NB4 (cell line): ENCODE measurements at regions not wholly inside any gene's neighbourhood (a gene's known extent, or its start where the extent isn't known, plus 50 kb on each side); places are given as distances from the start of the nearest gene placed in this dataset.

Source experiments
- DNase-seq: peaks from one replicate; pipeline ENCODE4 v3.0.0; 2010; ENCODE audit warnings: low read depth
- H3K4me3 ChIP-seq: one replicate; pipeline ENCODE4 v1.5.1; 2011; ENCODE audit warnings: mild to moderate bottlenecking, low read depth, low read length, moderate library complexity
- CTCF ChIP-seq: IDR thresholded peaks from one replicate; pipeline ENCODE4 v1.5.1; 2012; ENCODE audit warnings: low read depth, low read length
- MAX ChIP-seq: IDR thresholded peaks from 2 replicates; pipeline ENCODE4 v1.6.1; 2011; ENCODE audit warnings: low read depth, low read length
- MYC ChIP-seq: IDR thresholded peaks from 2 replicates; pipeline ENCODE4 v1.6.1; 2011; ENCODE audit warnings: low read depth, low read length
- POLR2A ChIP-seq: IDR thresholded peaks from 2 replicates; pipeline ENCODE4 v1.6.1; 2011; ENCODE audit warnings: mild to moderate bottlenecking; ENCODE audit not compliant: insufficient read length; ENCODE audit errors: extremely low read depth

GRCh38 chr1:55990007-55990406 lies 589.4 kb downstream of the PLPP3 start:
- no peak for TF ChIP-seq POLR2A
- no peak for TF ChIP-seq MAX
- no peak for TF ChIP-seq CTCF
- no peak overlapping the region for H3K4me3 ChIP-seq
- no peak for DNase-seq

- TF ChIP-seq MYC (no peak), POLR2A (no peak), MAX (no peak)
- DNase-seq, result no peak
- no peak overlapping the region for H3K4me3 ChIP-seq
Measured at GRCh38 chr1:55988963-55989452, 590.4 kb downstream of the PLPP3 start.

GRCh38 chr1:55987491-55988249 lies 591.7 kb downstream of the PLPP3 start:
- H3K4me3 ChIP-seq, result no peak overlapping the region
- TF ChIP-seq POLR2A, result no peak
- TF ChIP-seq MYC, result no peak
- no peak for TF ChIP-seq MAX
- no peak for TF ChIP-seq CTCF
- DNase-seq, result no peak

- TF ChIP-seq CTCF (no peak), MAX (no peak), POLR2A (no peak), MYC (no peak)
- no peak overlapping the region for H3K4me3 ChIP-seq
- no peak for DNase-seq
Measured at GRCh38 chr1:55986003-55986402, 593.4 kb downstream of the PLPP3 start.

- no peak overlapping the region for H3K4me3 ChIP-seq
- TF ChIP-seq MAX (no peak), CTCF (no peak), MYC (no peak), POLR2A (no peak)
- DNase-seq, result no peak
Measured at GRCh38 chr1:55981010-55981650, 598.2 kb downstream of the PLPP3 start.

- DNase-seq, result no peak
- no peak for TF ChIP-seq MYC
- TF ChIP-seq MAX, result no peak
- TF ChIP-seq CTCF, result no peak
- TF ChIP-seq POLR2A, result no peak
- no peak overlapping the region for H3K4me3 ChIP-seq
Measured at GRCh38 chr1:55980582-55980981, 598.8 kb downstream of the PLPP3 start.
